Right lobe of liver (tissue), 6 donors: ENCODE measurements at regions not wholly inside any gene's neighbourhood (a gene's known extent, or its start where the extent isn't known, plus 50 kb on each side); places are given as distances from the start of the nearest gene placed in this dataset.

Experiments used
- ATAC-seq, 4 donors: fragments of 200-7000 bp; cut with Tn5 transposase; one replicate each; pipeline ENCODE4 v1.9.1; 2020; ENCODE audit warnings: mild to moderate bottlenecking in 4 of 4, moderate library complexity in 4 of 4
- DNase-seq, 3 donors: peaks; one replicate each; pipeline ENCODE4 v3.0.0-alpha.2; 2020
- H3K27ac ChIP-seq, 3 donors: fragments of 200-600 bp; one replicate each; pipeline ENCODE4 v1.8.0; 2022
- H3K27me3 ChIP-seq, 2 donors: fragments of 200-600 bp; one replicate each; pipeline ENCODE4 v1.8.0; 2022
- H3K36me3 ChIP-seq, 4 donors: fragments of 200-600 bp; sonication (generic) in 1 of 4; one replicate each; pipeline versions ENCODE4 v1.5.1 to v1.8.0; 2017 to 2022; ENCODE audit warnings: control low read depth in 1 of 4
- H3K4me1 ChIP-seq, 4 donors: fragments of 200-600 bp; sonication (generic) in 1 of 4; one replicate each; pipeline versions ENCODE4 v1.5.1 to v1.8.0; 2017 to 2022; ENCODE audit warnings: control low read depth in 1 of 4
- H3K4me3 ChIP-seq, 3 donors: fragments of 200-600 bp; one replicate each; pipeline ENCODE4 v1.8.0; 2022
- H3K9me3 ChIP-seq, 4 donors: fragments of 200-600 bp; sonication (generic) in 1 of 4; one replicate each; pipeline versions ENCODE4 v1.5.1 to v1.8.0; 2017 to 2022; ENCODE audit warnings: control low read depth in 1 of 4
- CTCF ChIP-seq, 4 donors: fragments of 200-600 bp in 3 of 4; fragments of 450-650 bp in 1 of 4; IDR thresholded peaks; one replicate each; pipeline versions ENCODE4 v1.5.1 to v1.8.0; 2016 to 2022; ENCODE audit warnings: antibody characterized with exemption in 4 of 4, mild to moderate bottlenecking in 2 of 4
- POLR2A ChIP-seq: fragments of 450-650 bp; IDR thresholded peaks from one replicate; pipeline ENCODE4 v1.6.1; 2017; ENCODE audit warnings: antibody characterized with exemption, mild to moderate bottlenecking
- whole genome bisulfite sequencing: methylation state at CpG from one replicate; pipeline ENCODE4 v1.1.6; 2018; ENCODE audit warnings: low coverage, low lambda C conversion rate; ENCODE audit not compliant: insufficient coverage; ENCODE audit errors: missing lambda C conversion rate; 5-methylcytosine and 5-hydroxymethylcytosine counted together
- intact Hi-C, 2 donors: fragments of 100-400 bp; cut with DNase I; formaldehyde crosslinking; loops; one replicate each; pipeline versions ENCODE4 v1.11.2 to v1.14.1; 2022
- donor health status: DM: no; HTN: yes; CAD: no.
- donor health status: DM: no; HTN: no; CAD: no.
- donor health status: DM: no; HTN: no; CAD: no.
- donor health status: DM: no; HTN: yes; CAD: no.
- donor health status: DM: no; HTN: yes; CAD: no.

GRCh38 chr6:4563156-4563555 lies 213.0 kb upstream of the CDYL start:
- no peaks in the 10 kb centered on the region for H3K4me1 ChIP-seq
- intact Hi-C loops = no loop called here
- H3K27me3 ChIP-seq = no peaks in the 10 kb centered on the region
- no peak overlapping the region for H3K27ac ChIP-seq
- H3K36me3 ChIP-seq = no peaks in the 10 kb centered on the region
- H3K4me3 ChIP-seq = no peak overlapping the region
- 45% methylated on average over 3 of the region's 5 CpGs for WGBS
- no peak for DNase-seq
- TF ChIP-seq CTCF (IDR thresholded peaks at IDR 0.05) = no peak
- no peak for TF ChIP-seq POLR2A
- no peak for ATAC-seq
- no peaks in the 10 kb centered on the region for H3K9me3 ChIP-seq

GRCh38 chr6:4561773-4562400 lies 214.3 kb upstream of the CDYL start:
- H3K36me3 ChIP-seq = no peaks in the 10 kb centered on the region
- WGBS = 74% methylated on average over 6 of the region's 6 CpGs
- no peak overlapping the region for H3K4me3 ChIP-seq
- no peaks in the 10 kb centered on the region for H3K9me3 ChIP-seq
- no peak for ATAC-seq
- DNase-seq = no peak
- intact Hi-C loops = no loop called here
- no peaks in the 10 kb centered on the region for H3K27me3 ChIP-seq
- TF ChIP-seq CTCF (IDR thresholded peaks at IDR 0.05) = no peak
- no peak for TF ChIP-seq POLR2A
- no peaks in the 10 kb centered on the region for H3K4me1 ChIP-seq
- H3K27ac ChIP-seq = no peak overlapping the region

GRCh38 chr6:4561078-4561435 lies 215.1 kb upstream of the CDYL start:
- Histone ChIP-seq H3K4me1 (no peaks in the 10 kb centered on the region), H3K9me3 (no peaks in the 10 kb centered on the region), H3K27ac (no peak overlapping the region), H3K4me3 (no peak overlapping the region), H3K36me3 (no peaks in the 10 kb centered on the region), H3K27me3 (no peaks in the 10 kb centered on the region)
- intact Hi-C loops = no loop called here
- WGBS = 67% methylated on average over 3 of the region's 3 CpGs
- TF ChIP-seq POLR2A (no peak), CTCF (IDR thresholded peaks at IDR 0.05) (no peak)
- ATAC-seq (no peak), DNase-seq (no peak)

GRCh38 chr6:4560221-4561077 lies 215.8 kb upstream of the CDYL start:
- DNase-seq (no peak), ATAC-seq (no peak)
- no peaks in the 10 kb centered on the region for H3K4me1 ChIP-seq
- H3K36me3 ChIP-seq = no peaks in the 10 kb centered on the region
- no peaks in the 10 kb centered on the region for H3K27me3 ChIP-seq
- no peak overlapping the region for H3K4me3 ChIP-seq
- no peak overlapping the region for H3K27ac ChIP-seq
- H3K9me3 ChIP-seq = no peaks in the 10 kb centered on the region
- 64% methylated on average over 9 of the region's 13 CpGs for WGBS
- intact Hi-C loops = no loop called here
- no peak for TF ChIP-seq CTCF (IDR thresholded peaks at IDR 0.05)
- no peak for TF ChIP-seq POLR2A
